HG02981 (cell line): ENCODE measurements at regions not wholly inside any gene's neighbourhood (a gene's known extent, or its start where the extent isn't known, plus 50 kb on each side); places are given as distances from the start of the nearest gene placed in this dataset.
"Not testable (repeated sequence)": the region's sequence is repeated elsewhere in the genome, so short reads cannot be mapped to it uniquely, and the experiment has no call there.

Source experiments
- ATAC-seq: cut with Tn5 transposase; IDR thresholded peaks from one replicate; pipeline ENCODE4 v1.9.1; 2021; ENCODE audit warnings: mild to moderate bottlenecking, moderate library complexity; ENCODE audit not compliant: unreplicated experiment

GRCh38 chrX:74180716-74181115 is 123.3 kb upstream of the ZCCHC13 start:
- ATAC-seq: no peak

GRCh38 chrX:74179990-74180389 is 124.0 kb upstream of the ZCCHC13 start:
- no peak for ATAC-seq

GRCh38 chrX:74179499-74179898 is 124.5 kb upstream of the ZCCHC13 start:
- ATAC-seq: no peak

DNA sequence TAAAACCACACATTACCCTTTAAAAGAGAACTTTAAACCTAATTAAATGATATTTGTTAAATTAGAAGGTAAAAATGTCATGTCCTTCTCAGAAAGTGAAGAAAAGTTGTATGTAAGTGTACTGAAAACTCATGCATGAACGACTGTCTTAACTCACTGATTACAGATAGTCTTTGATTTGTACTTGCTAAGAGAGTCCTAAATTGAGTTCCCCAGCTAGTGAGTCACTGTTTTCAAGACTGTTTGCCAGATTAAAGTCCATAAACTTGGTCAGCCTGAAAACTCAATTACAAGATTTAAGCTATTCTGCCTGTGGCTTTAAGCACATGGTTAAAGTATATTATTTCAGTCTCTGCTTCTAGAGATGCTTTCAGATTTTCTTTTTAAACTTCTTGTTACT is 124.9 kb upstream of the ZCCHC13 start:
- no peak for ATAC-seq

- no peak for ATAC-seq
Observed at GRCh38 chrX:74178536-74178935, 125.4 kb upstream of the ZCCHC13 start.

DNA sequence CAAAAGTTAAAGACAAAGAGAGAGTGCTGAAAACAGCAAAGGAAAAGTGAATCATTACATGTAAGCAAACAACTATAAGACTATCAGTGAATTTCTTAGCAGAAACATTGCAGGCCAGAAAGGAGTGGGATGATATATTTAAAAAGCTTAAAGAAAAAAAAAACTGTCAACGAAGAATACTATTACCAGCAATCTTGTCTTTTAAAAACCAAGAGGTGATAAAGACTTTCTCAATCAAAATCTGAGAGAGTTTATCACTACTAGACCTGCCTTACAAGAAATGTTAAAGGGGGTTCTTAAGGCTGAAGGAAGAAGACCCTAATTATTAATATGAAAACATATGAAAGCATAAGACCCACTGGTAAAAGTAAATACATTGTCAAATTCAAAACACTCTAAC is 132.5 kb upstream of the ZCCHC13 start:
- ATAC-seq: no peak

DNA sequence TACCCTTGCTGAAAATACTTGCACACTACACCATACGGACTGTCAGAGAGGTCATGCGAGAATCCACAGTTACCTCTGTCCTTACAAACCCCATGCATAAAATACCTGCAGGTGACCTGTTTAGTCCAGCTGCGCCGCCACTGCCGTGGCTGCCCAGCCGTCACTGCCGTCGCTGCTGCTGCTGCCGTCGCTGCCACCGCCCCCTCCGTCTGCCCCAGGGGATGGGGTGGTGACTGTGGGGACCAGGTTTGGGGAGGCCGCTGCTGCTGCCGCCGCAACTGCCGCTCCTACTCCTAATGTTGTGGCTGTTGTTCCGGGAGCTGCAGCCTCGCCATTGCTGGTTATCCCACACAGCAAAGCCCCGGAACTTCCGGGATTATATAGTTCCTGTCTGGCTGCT is 141.8 kb upstream of the ZCCHC13 start:
- ATAC-seq: no peak

- no peak for ATAC-seq
Observed at GRCh38 chrX:74160816-74161215, 143.2 kb upstream of the ZCCHC13 start.

- no peak for ATAC-seq
Observed at GRCh38 chrX:74160358-74160757, 143.6 kb upstream of the ZCCHC13 start.

- ATAC-seq: no peak
Observed at GRCh38 chrX:74147439-74147838, 156.5 kb upstream of the ZCCHC13 start.

GRCh38 chrX:74138943-74139342 is 165.0 kb upstream of the ZCCHC13 start:
- no peak for ATAC-seq

DNA sequence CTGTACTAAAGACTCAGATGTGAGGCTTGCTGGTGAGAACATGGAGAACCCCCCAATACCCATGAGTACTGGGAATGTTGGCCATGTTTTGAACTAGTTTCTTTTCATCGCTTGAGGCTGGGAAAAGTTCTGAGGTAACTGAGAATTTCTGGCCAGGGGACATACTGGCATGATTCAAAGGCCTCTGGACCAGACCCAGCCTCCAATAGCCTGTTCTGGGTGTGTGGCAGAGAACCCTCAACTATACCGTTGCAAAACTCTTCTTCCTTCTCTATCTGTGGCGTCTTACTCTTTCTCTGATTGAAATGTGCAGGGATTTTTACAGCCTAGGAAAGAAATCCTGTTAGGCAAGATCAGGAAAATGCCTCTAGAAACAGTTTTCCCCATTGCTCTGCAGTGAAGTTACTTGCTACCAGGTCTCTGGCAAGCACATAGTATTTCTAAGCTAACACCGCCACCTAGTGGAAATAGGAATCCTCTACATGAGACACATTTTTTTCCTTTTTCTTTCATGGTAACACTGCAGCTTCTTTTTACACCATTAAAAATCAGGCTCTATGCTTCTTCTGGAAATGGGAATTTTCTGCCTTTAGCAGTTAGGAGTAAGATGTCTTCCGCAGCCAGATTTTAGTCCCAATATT is 170.7 kb upstream of the ZCCHC13 start:
- ATAC-seq: no peak

- no peak for ATAC-seq
Observed at GRCh38 chrX:74132280-74132679, 171.7 kb upstream of the ZCCHC13 start.

- no peak for ATAC-seq
Observed at GRCh38 chrX:74119016-74119910, 184.7 kb upstream of the ZCCHC13 start.

DNA sequence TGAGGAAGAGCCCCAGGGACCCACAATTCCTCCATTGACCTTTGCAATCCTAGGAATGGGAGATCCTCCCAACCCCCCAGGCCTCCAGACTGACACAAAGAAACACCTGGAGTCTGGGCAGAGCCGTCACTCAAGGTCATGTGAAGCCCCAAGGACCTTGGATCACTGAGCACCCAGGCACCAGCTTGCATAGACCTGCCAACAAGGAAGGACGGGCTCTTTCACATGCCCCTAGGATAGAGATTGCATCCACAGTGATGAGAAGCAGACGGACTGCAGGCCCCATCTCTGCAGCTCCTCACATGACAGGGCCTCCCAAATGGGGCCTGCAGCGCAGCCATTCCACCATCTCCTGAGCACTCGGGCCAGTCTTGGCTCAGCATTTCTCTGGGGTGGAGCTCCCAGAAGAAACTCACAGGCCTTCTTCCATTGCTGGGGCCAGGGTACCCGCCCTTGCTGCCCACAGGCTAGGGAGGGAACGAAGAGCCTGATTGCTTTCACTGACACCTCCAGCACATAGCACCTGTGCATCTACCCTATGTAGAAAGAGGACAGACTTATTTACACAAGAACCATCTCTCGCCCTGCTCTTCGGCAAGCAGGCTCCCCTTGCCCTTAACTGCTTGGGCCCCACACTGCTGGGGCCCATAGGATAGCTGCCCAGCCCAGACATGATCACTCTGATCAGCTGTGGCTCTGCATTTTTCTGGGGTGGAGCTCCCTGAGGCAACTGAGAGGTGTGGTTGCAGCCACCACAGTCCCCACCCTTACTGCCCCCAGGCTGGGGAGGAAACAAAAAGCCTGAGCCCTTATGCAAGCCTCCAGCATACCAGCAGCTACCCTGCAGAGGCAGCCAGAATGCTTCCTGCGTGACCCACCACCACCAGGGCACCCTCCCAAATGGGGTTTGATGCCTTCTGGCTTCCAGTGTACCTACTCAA is 185.7 kb upstream of the ZCCHC13 start:
- no peak for ATAC-seq

- ATAC-seq: no peak
Observed at GRCh38 chrX:74111245-74111644, 192.7 kb upstream of the ZCCHC13 start.

- no peak for ATAC-seq
Observed at GRCh38 chrX:74107666-74108065, 196.3 kb upstream of the ZCCHC13 start.

DNA sequence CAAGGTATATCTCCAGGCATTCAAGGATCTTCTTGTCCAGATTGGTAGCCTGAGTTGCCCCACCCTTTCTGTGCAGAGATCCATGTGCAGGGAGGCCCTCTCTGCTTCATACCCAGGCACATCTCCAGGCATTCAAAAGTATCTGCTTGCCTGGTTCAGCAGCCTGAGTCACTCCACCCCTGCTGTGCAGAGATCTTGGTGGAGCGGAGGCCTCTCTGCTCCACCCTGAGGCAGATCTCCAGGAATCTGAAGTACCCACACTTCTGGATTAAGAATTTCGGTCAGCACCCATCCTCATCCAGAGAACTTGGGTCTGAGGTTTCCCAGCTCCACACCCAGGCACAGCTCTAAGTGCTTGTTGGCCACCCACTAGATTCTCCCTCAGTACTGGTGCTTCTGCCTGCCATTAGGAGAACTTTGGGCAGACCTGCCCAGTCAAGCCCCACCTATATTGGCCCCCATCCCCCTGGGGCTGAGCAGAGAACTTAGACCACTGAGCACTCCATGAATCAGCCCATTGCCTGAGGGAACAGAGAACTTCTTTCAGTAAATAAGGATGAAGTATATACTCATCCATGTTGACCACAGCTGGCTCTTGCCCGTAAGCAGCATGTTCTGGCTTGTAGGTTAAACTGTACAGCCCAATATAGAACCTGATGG is 199.5 kb upstream of the ZCCHC13 start:
- no peak for ATAC-seq

GRCh38 chrX:74098407-74098806 is 205.6 kb upstream of the ZCCHC13 start:
- not testable (repeated sequence) for ATAC-seq

- ATAC-seq: no peak
Observed at GRCh38 chrX:74090049-74090448, 213.9 kb upstream of the ZCCHC13 start.
